ENCODE measurements at regions not wholly inside any gene's neighbourhood (a gene's known extent, or its start where the extent isn't known, plus 50 kb on each side); places are given as distances from the start of the nearest gene placed in this dataset.

DNA sequence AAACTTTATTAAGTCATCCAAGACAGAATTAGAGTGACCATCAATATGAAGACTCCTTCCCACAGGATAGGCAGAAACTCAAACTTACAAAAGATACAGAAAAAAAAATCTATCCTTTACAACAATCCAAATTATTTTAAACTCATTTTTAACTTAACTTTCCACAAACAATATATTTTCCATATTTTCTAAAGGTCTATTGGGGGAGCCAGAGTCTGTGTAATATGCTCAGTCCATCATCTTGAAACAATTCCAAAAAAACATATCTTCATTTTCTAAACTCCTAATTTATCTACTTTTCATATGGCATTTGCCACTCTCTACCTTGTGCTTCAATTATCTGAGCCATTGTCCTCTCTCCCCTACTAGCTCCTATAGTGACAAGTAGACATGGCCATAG lies 378.1 kb downstream of the PDGFC start:
- DNase-seq, result no peak

- no peak for DNase-seq
Measured at GRCh38 chr4:156591679-156592078, 379.9 kb downstream of the PDGFC start.

GRCh38 chr4:156584100-156584499 lies 387.5 kb downstream of the PDGFC start:
- no peak for DNase-seq

- no peak for DNase-seq
Measured at GRCh38 chr4:156583265-156583664, 388.3 kb downstream of the PDGFC start.

GRCh38 chr4:156581282-156582063 lies 390.1 kb downstream of the PDGFC start:
- DNase-seq, result peak; percentile 44

DNA sequence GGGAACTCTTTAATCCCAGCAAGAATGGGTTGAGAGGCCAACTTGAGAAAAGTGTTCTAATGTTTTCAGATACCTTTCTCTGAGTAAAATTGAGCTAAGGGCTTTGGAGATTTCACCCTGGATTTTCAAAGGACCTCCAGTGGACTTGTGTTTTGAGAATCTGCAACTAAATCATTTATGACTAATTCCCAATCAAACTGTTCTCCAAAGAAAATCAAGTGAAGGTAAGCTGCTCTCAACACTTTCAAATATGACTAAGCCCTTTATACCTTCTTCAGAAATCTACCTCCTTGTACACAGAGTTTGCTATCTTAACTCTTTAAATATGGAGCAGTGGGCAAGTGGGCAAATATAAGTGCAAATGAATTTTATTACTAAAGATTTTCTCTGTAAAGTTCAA lies 392.9 kb downstream of the PDGFC start:
- DNase-seq, result no peak

DNA sequence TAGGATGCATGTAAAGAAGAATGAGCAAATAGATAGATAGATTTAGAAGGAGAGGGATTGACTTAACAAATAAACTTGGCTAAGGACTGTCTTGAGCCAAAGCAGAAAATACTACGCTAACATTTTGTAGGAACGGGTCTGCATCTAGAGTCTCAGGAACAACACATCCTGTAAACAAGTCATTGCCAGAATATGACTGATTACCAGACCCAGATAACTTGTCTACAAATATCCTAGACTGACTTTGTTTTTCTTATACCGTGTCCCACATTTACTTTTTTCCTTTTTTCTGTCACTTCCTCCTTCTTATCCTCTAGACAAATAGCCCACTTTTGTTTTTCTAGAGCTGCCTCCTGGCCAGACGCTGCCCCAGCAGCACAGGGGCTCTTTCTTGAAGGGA lies 393.6 kb downstream of the PDGFC start:
- peak; percentile 40 for DNase-seq

GRCh38 chr4:156576946-156577345 lies 394.7 kb downstream of the PDGFC start:
- no peak for DNase-seq

GRCh38 chr4:156575430-156576073 lies 396.0 kb downstream of the PDGFC start:
- peak; percentile 97 for DNase-seq

- no peak for DNase-seq
Measured at GRCh38 chr4:156571146-156571545, 400.5 kb downstream of the PDGFC start.

DNA sequence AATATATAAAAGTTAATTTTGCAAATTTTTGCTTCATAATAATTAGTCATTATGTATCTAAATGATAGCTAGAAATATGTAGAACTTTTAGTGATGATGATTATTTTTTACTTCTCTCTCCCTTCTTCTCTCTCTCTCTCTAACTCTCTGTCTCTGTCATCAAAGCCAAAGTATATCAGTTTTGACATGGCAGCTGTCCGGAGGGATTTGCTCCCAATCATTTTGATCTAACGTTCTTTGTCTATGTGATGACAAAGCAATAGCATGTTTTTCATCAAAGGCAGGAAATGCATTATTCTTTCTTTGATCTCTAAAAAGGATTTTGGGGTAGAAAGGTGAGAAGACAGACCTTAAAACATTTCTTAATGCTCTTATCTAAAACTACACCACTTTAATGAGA lies 402.1 kb downstream of the PDGFC start:
- peak; percentile 33 for DNase-seq

GRCh38 chr4:156568484-156568883 lies 403.1 kb downstream of the PDGFC start:
- no peak for DNase-seq

GRCh38 chr4:156568041-156568440 lies 403.6 kb downstream of the PDGFC start:
- DNase-seq, result no peak

DNA sequence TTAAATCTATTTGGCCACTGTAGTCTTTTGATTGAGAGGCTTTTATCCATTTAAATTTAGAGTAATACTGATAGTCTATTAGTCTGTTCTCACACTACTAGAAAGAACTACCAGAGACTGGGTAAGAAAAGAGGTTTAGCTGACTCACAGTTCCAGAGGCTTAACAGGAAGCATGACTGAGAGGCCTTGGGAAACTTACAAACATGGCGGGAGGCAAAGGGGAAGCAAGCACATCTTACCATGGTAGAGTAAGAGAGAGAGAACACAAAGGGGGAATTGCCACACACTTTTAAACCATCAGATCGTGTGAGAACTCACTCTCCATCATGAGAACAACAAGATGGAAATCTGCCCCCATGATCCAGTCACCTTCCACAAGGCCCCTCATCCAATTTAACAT lies 410.9 kb downstream of the PDGFC start:
- DNase-seq, result peak; percentile 59

GRCh38 chr4:156559346-156559745 lies 412.3 kb downstream of the PDGFC start:
- DNase-seq, result no peak

GRCh38 chr4:156558373-156559025 lies 413.1 kb downstream of the PDGFC start:
- no peak for DNase-seq

DNA sequence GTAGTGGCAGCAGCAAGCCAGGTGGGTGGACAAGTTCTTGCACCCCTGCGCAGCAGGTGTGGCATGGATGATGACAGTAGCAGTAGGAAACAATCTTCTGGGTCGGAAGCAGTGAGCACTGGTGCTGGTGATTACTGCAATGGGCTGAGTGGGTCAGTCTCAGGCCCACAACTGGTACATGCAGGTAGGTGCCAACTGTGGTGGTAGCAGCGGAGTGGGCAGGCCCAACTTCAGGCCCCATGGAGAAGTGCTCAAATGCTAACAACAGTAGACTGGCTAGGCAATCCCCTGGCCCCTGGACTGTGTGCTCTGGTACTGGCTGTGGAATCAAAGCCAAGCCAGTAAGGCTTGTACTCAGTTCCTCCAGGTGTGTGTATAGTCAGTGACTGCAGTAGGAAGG lies 413.7 kb downstream of the PDGFC start:
- DNase-seq, result no peak

DNA sequence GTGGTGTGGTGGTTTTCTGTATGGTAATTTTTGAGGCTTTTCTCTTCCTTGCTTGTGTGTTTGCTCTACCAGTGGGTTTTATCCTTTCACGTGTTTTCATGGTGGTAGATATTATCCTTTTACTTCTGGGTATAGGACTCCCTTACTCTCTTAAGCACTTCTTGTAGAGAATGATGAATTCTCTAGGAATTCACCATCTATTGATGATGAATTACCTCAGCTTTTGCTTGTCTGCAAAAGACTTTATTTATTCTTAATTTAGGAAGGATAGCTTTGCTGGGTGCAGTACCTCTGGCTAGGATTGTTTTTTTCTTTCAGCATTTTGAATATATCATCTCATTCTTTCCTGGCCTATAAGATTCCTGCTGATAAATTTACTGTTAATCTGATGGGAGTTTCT lies 415.3 kb downstream of the PDGFC start:
- DNase-seq, result no peak

DNA sequence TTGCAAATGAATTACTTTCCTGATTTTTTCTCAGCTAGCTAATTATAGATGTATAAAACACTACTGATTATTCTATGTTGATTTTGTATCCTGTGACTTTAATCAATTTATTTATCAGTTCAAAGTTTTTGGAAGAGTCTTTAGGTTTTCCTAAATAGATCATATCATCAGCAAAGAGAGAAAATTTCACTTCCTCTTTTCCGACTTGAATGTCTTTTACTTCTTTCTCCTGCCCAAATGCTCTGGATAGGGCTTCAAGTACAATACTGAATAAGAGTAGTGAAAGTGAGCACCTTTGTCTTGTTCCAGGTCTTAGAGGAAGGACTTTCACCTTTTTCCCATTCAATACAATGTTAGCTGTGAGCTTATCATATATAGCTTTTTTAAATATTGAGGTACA lies 417.9 kb downstream of the PDGFC start:
- peak; percentile 67 for DNase-seq

DNA sequence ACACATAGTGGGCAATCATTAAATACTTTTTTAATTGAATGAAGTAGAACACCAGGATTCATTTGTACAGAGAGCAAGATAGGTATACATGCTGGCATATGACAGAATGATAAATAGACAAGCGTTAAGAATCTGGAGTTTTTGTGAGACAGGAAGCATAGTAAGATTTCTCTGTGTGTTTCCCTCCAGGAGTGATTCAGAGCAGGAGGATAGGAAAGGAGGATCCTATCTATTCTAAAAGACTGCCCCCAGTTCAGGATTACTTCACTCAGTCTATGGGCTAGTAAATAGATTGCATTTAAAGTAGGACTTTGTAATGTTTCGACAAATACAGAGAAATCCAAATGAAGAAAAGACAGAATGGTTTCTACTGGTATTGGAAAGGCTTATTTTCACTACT lies 423.7 kb downstream of the PDGFC start:
- no peak for DNase-seq

GRCh38 chr4:156547439-156547838 lies 424.2 kb downstream of the PDGFC start:
- DNase-seq, result peak; percentile 51

GRCh38 chr4:156545003-156545785 lies 426.4 kb downstream of the PDGFC start:
- DNase-seq, result no peak

DNA sequence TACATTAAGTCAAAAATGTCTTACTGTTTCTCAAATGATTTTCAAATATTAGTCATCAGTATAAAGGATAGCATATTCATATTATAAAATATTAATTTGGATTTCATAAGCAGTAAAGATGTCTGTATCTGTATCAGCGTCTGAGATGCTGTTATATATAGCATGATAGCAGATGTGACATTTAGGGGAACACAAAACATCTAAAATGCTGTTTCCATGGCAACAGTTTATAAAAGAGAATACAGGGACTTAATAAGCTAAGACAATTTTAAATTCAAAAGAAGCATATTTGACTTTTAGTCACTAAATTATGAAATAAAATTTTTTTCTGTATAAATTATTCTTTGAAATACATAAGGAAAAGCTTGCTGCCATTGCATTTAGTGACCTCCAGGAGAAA lies 432.2 kb downstream of the PDGFC start:
- DNase-seq, result no peak

Measured in OCI-M1 (cell line).